A673 (cell line): ENCODE measurements at regions not wholly inside any gene's neighbourhood (a gene's known extent, or its start where the extent isn't known, plus 50 kb on each side); places are given as distances from the start of the nearest gene placed in this dataset.

Source experiments
- CTCF ChIP-seq: fragments of 300-800, 200-600 bp; sonication (generic); conservative IDR thresholded peaks from 2 replicates; pipeline ENCODE4 v1.5.1; 2017; ENCODE audit warnings: low read depth, mild to moderate bottlenecking, antibody characterized with exemption, low read length, moderate library complexity, mixed read lengths
- EZH2 ChIP-seq: fragments of 200-600 bp; sonication (generic); IDR thresholded peaks from 2 replicates; pipeline ENCODE4 v1.6.1; 2017; ENCODE audit warnings: borderline replicate concordance, low read depth, mild to moderate bottlenecking, mixed read lengths, antibody characterized with exemption, low read length; ENCODE audit not compliant: poor library complexity, severe bottlenecking

- TF ChIP-seq CTCF (no peak), EZH2 (no peak)
Observed at GRCh38 chr18:42231284-42231683, 276.2 kb downstream of the PIK3C3 start.
